ENCODE measurements at regions not wholly inside any gene's neighbourhood (a gene's known extent, or its start where the extent isn't known, plus 50 kb on each side); places are given as distances from the start of the nearest gene placed in this dataset.
"Not testable (repeated sequence)": the region's sequence is repeated elsewhere in the genome, so short reads cannot be mapped to it uniquely, and the experiment has no call there.

DNA sequence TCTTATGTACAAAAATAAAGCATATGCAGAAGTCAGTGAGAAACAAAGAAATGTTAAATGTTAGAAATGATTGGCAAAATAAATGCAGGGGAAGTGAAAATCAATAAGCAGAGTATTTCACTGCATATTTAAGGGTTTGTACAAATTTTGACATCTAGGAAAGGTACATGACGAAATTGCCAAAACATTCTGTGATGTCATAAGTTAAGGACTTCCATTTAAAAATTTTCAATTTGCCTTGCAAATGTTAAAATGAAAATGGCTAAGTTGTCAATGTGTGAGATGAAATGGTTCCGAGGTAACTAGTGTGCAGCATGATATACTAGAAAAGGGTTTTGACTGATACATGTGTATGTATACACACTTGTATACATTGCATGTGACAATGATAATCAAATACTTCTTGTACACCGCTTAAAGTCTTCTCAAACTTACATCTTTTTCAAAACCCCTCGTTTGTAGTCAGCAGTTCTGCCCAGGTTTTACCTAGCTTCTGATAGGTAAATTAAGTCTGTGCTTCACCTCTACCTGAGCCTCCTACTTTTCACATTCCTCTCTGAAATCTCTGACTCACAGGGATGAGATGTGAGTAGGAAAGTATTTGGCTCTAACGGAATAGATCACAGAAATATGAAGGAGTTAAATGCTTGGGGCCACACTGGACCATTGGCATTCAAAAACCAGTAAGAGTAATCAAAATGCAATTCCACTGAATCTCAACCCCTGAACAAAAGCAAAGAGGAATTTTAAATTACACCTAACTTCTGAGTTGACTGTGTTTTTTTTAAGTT is 442.4 kb upstream of the FOXG1 start:
- no peak for DNase-seq (ENCODE audit: low spot score)

- DNase-seq (ENCODE audit: low spot score), result no peak
Measured at GRCh38 chr14:28340816-28341215, 425.8 kb upstream of the FOXG1 start.

- DNase-seq (ENCODE audit: low spot score), result no peak
Measured at GRCh38 chr14:28344381-28344780, 422.2 kb upstream of the FOXG1 start.

DNA sequence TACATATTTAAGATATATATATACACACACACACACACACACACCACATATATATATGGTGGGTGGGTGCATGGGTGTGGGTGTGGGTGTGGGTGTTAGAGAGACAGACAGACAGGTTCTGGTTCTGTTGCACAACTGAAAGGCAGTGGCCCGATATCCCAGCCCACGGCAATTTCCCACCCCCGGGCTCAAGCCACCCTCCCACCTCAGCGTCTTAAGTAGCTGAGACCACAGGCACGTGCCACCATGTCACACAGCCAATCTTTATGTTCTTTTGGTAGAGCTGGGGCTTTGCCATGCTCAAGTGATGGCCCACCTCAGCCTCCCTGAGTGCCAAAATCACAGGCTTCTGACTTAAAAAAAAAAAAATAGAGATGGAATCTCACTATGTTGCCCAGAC is 417.8 kb upstream of the FOXG1 start:
- no peak for DNase-seq (ENCODE audit: low spot score)

DNA sequence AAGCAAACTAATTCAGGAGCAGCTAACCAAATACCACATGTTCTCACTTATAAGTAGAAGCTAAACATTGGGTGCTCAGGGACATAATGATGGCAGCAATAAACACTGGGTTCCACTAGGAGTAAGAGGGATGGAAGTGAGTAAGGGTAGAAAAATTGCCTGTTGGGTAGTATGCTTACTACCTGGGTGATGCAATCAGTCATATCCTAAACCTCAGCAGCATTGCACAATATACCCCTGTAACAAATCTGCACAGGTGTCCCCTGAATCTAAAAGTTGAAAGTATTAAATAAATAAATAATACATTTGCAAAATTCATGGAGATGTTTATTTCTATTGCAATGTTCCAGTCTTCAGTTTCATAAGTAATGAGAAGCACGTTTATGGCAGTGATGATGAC is 409.8 kb upstream of the FOXG1 start:
- DNase-seq (ENCODE audit: low spot score), result no peak

DNA sequence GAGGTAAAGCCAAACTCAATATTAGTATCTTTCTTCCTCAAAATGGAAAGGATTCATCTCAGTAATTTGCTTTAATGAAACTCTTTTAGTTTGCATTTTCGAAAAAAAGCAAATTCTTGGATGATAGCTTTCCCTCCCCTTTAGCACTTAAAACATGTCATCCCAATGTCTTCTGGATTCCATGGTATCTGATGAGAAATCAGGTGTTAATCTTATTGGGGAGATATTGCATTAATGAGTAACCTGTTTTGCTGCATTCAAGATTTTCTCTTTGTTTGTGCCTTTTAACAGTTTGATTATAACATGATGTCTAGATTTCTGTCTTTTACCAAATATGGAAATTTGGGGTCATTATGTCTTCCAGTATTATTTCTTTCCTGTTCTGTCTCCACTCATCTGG is 405.1 kb upstream of the FOXG1 start:
- DNase-seq (ENCODE audit: low spot score), result no peak

GRCh38 chr14:28365510-28365909 is 401.1 kb upstream of the FOXG1 start:
- no peak for DNase-seq (ENCODE audit: low spot score)

- no peak for DNase-seq (ENCODE audit: low spot score)
Measured at GRCh38 chr14:28373721-28374120, 392.9 kb upstream of the FOXG1 start.

DNA sequence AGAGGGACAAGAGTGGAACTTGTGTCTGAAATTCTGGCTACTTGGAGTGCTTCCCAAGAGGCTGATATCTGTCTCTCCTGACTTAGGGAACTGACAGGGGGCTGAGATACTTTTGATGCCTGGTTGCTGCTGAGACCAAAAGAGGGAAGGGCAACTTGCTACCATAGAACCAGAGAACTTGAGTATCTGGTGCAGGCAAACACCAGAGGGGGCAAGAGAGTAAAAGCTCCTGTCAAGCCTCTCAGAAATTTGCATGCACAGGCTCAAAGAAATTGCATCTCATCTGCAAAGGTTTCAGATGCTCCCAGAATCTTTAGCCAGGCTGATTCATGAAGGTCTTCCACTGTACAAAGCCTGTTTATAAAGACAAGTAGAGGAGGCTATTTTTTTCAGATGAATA is 391.3 kb upstream of the FOXG1 start:
- no peak for DNase-seq (ENCODE audit: low spot score)

GRCh38 chr14:28381656-28382055 is 384.9 kb upstream of the FOXG1 start:
- no peak for DNase-seq (ENCODE audit: low spot score)

- DNase-seq (ENCODE audit: low spot score), result no peak
Measured at GRCh38 chr14:28382444-28383190, 384.0 kb upstream of the FOXG1 start.

GRCh38 chr14:28398506-28398905 is 368.1 kb upstream of the FOXG1 start:
- DNase-seq (ENCODE audit: low spot score), result no peak

DNA sequence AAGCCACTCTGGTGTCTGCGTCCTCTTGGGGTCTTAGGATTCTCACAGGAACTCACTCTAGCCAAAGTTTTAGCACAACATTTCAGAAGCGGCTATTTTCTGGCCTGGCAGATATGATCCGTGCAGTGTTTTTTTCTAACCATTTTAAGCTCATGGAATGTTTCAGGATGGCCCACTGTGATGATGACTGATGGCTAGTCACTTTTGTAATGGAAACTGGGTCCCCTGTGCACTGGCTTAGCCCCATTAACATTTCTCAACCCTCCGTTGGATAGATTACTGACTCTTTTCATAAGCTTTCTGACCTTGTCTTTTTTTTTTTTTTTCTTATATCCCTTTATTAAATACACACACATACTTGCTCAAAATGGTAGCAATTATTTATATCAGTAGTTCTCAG is 364.9 kb upstream of the FOXG1 start:
- DNase-seq (ENCODE audit: low spot score), result not testable (repeated sequence)

GRCh38 chr14:28406196-28406595 is 360.4 kb upstream of the FOXG1 start:
- DNase-seq (ENCODE audit: low spot score), result no peak

DNA sequence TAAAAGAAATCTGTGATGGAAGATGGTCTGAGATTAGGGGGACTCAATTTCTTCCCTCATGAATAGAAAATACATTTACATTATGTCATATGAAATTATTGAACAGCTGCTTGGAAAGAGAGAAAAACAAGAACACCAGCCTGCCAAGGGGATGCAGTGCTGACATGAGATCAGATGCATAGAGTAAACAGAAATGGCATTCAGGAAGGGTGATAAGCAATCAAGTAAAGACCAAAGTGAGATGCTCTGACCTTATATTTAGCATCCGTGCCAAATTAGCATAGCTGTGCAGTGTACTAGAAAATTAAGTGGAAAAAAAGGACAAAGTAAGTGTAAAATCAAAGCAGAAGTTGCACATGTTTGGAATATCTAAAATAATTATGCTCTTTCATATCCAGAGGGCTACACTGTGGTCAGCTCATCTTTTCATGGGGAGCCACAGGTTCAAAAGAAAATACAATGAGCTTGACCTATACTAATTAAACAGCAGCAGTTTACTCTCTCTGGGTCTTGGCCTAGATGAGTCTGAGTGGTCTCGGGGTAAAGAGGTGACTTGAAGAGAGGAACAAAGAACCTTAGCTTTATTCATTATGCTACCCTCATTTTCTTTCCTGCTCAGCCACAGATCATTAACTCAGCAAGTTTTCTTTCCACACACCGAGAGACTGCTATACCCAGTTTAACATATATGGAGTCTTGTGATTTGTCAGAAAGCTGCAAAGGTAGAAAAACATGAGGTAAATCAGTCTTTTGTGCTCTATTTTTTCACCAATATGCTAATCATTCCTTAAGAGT is 359.4 kb upstream of the FOXG1 start:
- DNase-seq (ENCODE audit: low spot score), result no peak

GRCh38 chr14:28407996-28408395 is 358.6 kb upstream of the FOXG1 start:
- DNase-seq (ENCODE audit: low spot score), result no peak

DNA sequence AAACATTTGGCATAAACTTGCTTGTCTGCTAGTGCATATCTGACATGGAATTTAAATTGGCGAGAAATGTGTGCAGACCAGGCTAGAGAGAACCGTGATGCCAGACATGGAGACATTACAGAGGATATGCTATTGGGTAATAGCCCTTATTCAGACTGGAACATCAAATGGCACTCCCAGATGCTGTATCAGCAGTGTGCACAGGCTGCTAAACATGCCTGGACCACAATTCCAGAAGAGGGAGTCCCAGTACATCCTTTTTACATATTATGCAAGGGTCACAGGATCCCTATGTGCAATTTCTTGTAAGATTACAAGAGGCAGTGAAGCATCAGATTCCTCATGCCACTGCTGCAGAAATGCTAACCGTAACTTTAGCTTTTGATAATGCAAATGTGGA is 354.5 kb upstream of the FOXG1 start:
- no peak for DNase-seq (ENCODE audit: low spot score)

DNA sequence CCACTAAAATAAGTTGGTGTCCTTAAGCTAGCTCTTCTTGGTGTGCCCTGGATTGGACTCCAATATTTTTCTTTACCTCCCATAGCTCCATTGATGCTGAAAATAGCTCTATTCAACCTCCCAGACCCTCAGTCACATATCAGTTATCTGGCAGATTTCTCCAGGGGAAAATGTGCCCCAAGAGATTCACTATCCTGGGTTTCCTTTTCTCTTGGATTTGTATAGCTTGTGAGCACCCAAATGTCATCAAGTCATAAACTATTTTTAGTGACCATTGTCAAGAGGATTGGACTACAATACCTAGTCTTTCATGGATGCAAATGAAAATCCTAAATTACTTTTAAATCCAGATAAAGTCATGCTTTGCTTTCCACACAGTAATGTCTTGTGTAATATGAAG is 339.6 kb upstream of the FOXG1 start:
- no peak for DNase-seq (ENCODE audit: low spot score)

- DNase-seq (ENCODE audit: low spot score), result no peak
Measured at GRCh38 chr14:28436821-28437220, 329.8 kb upstream of the FOXG1 start.

GRCh38 chr14:28461389-28461788 is 305.2 kb upstream of the FOXG1 start:
- DNase-seq (ENCODE audit: low spot score), result no peak

GRCh38 chr14:28467611-28468010 is 299.0 kb upstream of the FOXG1 start:
- DNase-seq (ENCODE audit: low spot score), result no peak

GRCh38 chr14:28468191-28469151 is 298.1 kb upstream of the FOXG1 start:
- no peak for DNase-seq (ENCODE audit: low spot score)

Measured in GM03348 (cell line).